ENCODE measurements at regions not wholly inside any gene's neighbourhood (a gene's known extent, or its start where the extent isn't known, plus 50 kb on each side); places are given as distances from the start of the nearest gene placed in this dataset.

DNA sequence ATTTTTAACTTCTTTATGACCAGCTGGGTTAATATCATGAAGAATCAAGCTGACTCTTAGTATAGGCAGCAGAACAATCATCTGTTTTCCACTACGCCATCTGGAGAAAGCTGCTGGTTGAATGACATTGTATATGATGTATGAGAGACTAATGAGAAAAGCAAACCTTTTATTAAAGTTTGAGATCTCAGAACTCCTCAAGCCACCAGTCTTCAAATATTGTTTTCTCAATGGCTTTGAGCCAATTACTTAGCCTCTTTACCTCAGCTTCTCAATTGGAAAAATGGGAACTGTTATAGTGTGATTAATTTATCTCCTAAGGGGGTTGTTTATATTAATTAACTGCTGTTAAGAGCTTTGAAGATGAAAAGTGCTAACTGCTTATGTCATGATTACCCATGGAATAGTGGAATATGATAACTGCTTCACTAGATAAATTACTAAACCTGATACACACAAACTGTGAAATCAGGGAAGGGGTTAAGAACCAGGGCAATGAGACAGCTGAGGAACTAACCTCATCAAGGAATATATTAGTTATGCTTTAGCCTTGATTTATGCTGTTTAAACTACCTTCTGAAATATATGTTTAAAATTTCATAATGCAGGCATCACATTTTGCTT lies 330.1 kb downstream of the SOX2 start:
- Histone ChIP-seq H3K27ac (ENCODE audit: low read depth, low read length, poor library complexity, severe bottlenecking) (no peak overlapping the region), H3K4me1 (ENCODE audit: insufficient read depth, low read length, poor library complexity, severe bottlenecking) (peaks cover 6% of the 10 kb centered on the region), H3K36me3 (ENCODE audit: insufficient read depth, low read length, poor library complexity, severe bottlenecking) (no peaks in the 10 kb centered on the region), H3K9me3 (ENCODE audit: low read depth, low read length, poor library complexity, severe bottlenecking) (no peaks in the 10 kb centered on the region), H3K27me3 (replicated peaks; ENCODE audit: insufficient read depth, low read depth, low read length, poor library complexity) (no peaks in the 10 kb centered on the region), H3K4me3 (ENCODE audit: low read depth, low read length, poor library complexity, severe bottlenecking) (no peak overlapping the region)
- POLR2A ChIA-PET (ENCODE audit: low non-redundant PET) = no interaction called here
- intact Hi-C loops (cut with micrococcal nuclease; ENCODE audit: unreplicated experiment) = no loop called here
- CTCF ChIA-PET = no interaction called here
- no peak for DNase-seq (ENCODE audit: low spot score)
- no TSS peak for BruUV-seq (replicated peaks)
- TF ChIP-seq EZH2 (IDR thresholded peaks at IDR 0.05; ENCODE audit: borderline replicate concordance, low read depth, low read length, poor library complexity, severe bottlenecking) (no peak), CTCF (conservative IDR thresholded peaks at IDR 0.05; ENCODE audit: low read depth, low read length) (no peak)

DNA sequence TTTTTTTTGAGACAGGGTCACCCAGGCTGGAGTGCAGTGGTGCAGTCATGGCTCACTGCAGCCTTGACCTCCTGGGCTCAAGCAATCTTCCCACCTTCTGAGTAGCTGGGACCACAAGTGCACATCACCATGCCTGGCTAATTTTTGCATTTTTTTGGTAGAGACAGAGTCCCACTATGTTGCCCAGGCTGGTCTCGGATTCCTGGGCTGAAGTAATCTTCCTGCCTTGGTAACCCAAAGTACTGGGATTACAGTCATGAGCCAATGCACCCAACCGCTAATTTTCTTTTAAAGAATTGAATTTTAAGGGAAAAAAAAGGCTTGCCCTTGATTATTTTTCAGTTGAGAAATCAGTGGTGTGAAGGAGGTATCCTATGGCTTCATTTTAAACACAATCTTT lies 334.0 kb downstream of the SOX2 start:
- POLR2A ChIA-PET (ENCODE audit: low non-redundant PET) = no interaction called here
- CTCF ChIA-PET = no interaction called here

GRCh38 chr3:182046166-182046764 lies 334.5 kb downstream of the SOX2 start:
- CTCF ChIA-PET = no interaction called here
- peak; percentile 27 for DNase-seq (ENCODE audit: low spot score)

More for the DNA sequence above, 334.0 kb downstream of the SOX2 start:
- H3K4me1 ChIP-seq (ENCODE audit: insufficient read depth, low read length, poor library complexity, severe bottlenecking) = peaks cover 10% of the 10 kb centered on the region
- no TSS peak for BruUV-seq (replicated peaks)
- H3K4me3 ChIP-seq (ENCODE audit: low read depth, low read length, poor library complexity, severe bottlenecking) = no peak overlapping the region
- DNase-seq (ENCODE audit: low spot score) = no peak
- H3K36me3 ChIP-seq (ENCODE audit: insufficient read depth, low read length, poor library complexity, severe bottlenecking) = no peaks in the 10 kb centered on the region
- no peaks in the 10 kb centered on the region for H3K9me3 ChIP-seq (ENCODE audit: low read depth, low read length, poor library complexity, severe bottlenecking)
- no peak overlapping the region for H3K27ac ChIP-seq (ENCODE audit: low read depth, low read length, poor library complexity, severe bottlenecking)
- H3K27me3 ChIP-seq (replicated peaks; ENCODE audit: insufficient read depth, low read depth, low read length, poor library complexity) = no peaks in the 10 kb centered on the region
- TF ChIP-seq EZH2 (IDR thresholded peaks at IDR 0.05; ENCODE audit: borderline replicate concordance, low read depth, low read length, poor library complexity, severe bottlenecking) = no peak
- no peak for TF ChIP-seq CTCF (conservative IDR thresholded peaks at IDR 0.05; ENCODE audit: low read depth, low read length)
- intact Hi-C loops (cut with micrococcal nuclease; ENCODE audit: unreplicated experiment) = no loop called here

More at GRCh38 chr3:182046166-182046764, 334.5 kb downstream of the SOX2 start:
- POLR2A ChIA-PET (ENCODE audit: low non-redundant PET) = no interaction called here
- Histone ChIP-seq H3K4me3 (ENCODE audit: low read depth, low read length, poor library complexity, severe bottlenecking) (no peak overlapping the region), H3K27me3 (replicated peaks; ENCODE audit: insufficient read depth, low read depth, low read length, poor library complexity) (no peaks in the 10 kb centered on the region), H3K27ac (ENCODE audit: low read depth, low read length, poor library complexity, severe bottlenecking) (no peak overlapping the region), H3K9me3 (ENCODE audit: low read depth, low read length, poor library complexity, severe bottlenecking) (no peaks in the 10 kb centered on the region), H3K36me3 (ENCODE audit: insufficient read depth, low read length, poor library complexity, severe bottlenecking) (no peaks in the 10 kb centered on the region), H3K4me1 (ENCODE audit: insufficient read depth, low read length, poor library complexity, severe bottlenecking) (peaks cover 15% of the 10 kb centered on the region)
- BruUV-seq (replicated peaks) = no TSS peak
- intact Hi-C loops (cut with micrococcal nuclease; ENCODE audit: unreplicated experiment) = no loop called here
- TF ChIP-seq CTCF (conservative IDR thresholded peaks at IDR 0.05; ENCODE audit: low read depth, low read length) = no peak
- no peak for TF ChIP-seq EZH2 (IDR thresholded peaks at IDR 0.05; ENCODE audit: borderline replicate concordance, low read depth, low read length, poor library complexity, severe bottlenecking)
